Activated effector memory CD4-positive, alpha-beta T cell treated with anti-CD3 and anti-CD28 coated beads, Interleukin-2, amount 50 U/mL, for 16 hours (primary cell): ENCODE measurements at regions not wholly inside any gene's neighbourhood (a gene's known extent, or its start where the extent isn't known, plus 50 kb on each side); places are given as distances from the start of the nearest gene placed in this dataset.

ENCODE experiments used
- DNase-seq: peaks from one replicate; pipeline ENCODE4 v3.0.0-alpha.2; 2020

GRCh38 chr5:82384034-82384750, 106.0 kb upstream of the RPS23 start:
- DNase-seq = no peak

GRCh38 chr5:82381591-82381990, 103.4 kb upstream of the RPS23 start:
- DNase-seq = no peak

- no peak for DNase-seq
These were observed 98.2 kb upstream of the RPS23 start for GRCh38 chr5:82376307-82376706.

GRCh38 chr5:82375488-82376244, 97.5 kb upstream of the RPS23 start:
- DNase-seq = no peak

- no peak for DNase-seq
These were observed 96.5 kb upstream of the RPS23 start for GRCh38 chr5:82374637-82375036.

- no peak for DNase-seq
These were observed 89.8 kb upstream of the RPS23 start for GRCh38 chr5:82367930-82368329.

- no peak for DNase-seq
These were observed 87.6 kb upstream of the RPS23 start for GRCh38 chr5:82365744-82366228.

- DNase-seq = no peak
These were observed 86.9 kb upstream of the RPS23 start for GRCh38 chr5:82365026-82365425.

GRCh38 chr5:82364497-82364896, 86.3 kb upstream of the RPS23 start:
- no peak for DNase-seq

GRCh38 chr5:82363524-82363923, 85.4 kb upstream of the RPS23 start:
- no peak for DNase-seq

- no peak for DNase-seq
These were observed 84.5 kb upstream of the RPS23 start for GRCh38 chr5:82362636-82363035.

GRCh38 chr5:82360022-82360421, 81.9 kb upstream of the RPS23 start:
- DNase-seq = no peak

GRCh38 chr5:82359272-82359671, 81.1 kb upstream of the RPS23 start:
- no peak for DNase-seq

- no peak for DNase-seq
These were observed 80.3 kb upstream of the RPS23 start for GRCh38 chr5:82358457-82358856.

GRCh38 chr5:82356808-82357671, 78.9 kb upstream of the RPS23 start:
- DNase-seq = peak; percentile 85

- DNase-seq = no peak
These were observed 77.9 kb upstream of the RPS23 start for GRCh38 chr5:82356021-82356420.

GRCh38 chr5:82355496-82355895, 77.3 kb upstream of the RPS23 start:
- no peak for DNase-seq

GRCh38 chr5:82355053-82355452, 76.9 kb upstream of the RPS23 start:
- DNase-seq = no peak

- DNase-seq = no peak
These were observed 76.4 kb upstream of the RPS23 start for GRCh38 chr5:82354543-82354942.

- no peak for DNase-seq
These were observed 75.4 kb upstream of the RPS23 start for GRCh38 chr5:82353522-82353921.

GRCh38 chr5:82352146-82352791, 74.1 kb upstream of the RPS23 start:
- DNase-seq = no peak

GRCh38 chr5:82351754-82352145, 73.6 kb upstream of the RPS23 start:
- DNase-seq = no peak

- no peak for DNase-seq
These were observed 73.1 kb upstream of the RPS23 start for GRCh38 chr5:82351297-82351696.
